ENCODE measurements at regions not wholly inside any gene's neighbourhood (a gene's known extent, or its start where the extent isn't known, plus 50 kb on each side); places are given as distances from the start of the nearest gene placed in this dataset.

DNA sequence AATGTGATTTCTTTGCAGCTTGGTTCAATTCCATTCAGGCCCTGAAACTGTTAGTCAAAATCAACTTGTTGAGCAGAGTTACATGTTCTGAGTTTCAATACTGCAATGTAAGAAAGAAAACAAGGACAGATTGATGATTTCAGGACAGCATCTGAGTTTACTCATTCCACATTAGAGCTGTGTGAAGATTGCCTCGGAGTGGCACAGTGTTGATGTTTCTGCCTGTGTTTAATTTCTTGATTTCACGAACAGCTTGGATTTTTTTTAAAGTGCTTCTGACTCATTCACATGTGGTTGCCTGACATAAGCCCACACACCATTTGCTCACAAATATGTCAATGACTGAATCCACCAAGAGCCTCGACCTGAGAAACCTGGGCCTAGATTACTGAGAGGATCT lies 101.2 kb upstream of the PARD3 start:
- H3K36me3 ChIP-seq, result no peaks in the 10 kb centered on the region
- H3K4me3 ChIP-seq, result no peak overlapping the region
- DNase-seq, result no peak
- H3K9me3 ChIP-seq, result no peaks in the 10 kb centered on the region
- TF ChIP-seq POLR2A (IDR thresholded peaks at IDR 0.05), result no peak
- TF ChIP-seq, protein P1, sequence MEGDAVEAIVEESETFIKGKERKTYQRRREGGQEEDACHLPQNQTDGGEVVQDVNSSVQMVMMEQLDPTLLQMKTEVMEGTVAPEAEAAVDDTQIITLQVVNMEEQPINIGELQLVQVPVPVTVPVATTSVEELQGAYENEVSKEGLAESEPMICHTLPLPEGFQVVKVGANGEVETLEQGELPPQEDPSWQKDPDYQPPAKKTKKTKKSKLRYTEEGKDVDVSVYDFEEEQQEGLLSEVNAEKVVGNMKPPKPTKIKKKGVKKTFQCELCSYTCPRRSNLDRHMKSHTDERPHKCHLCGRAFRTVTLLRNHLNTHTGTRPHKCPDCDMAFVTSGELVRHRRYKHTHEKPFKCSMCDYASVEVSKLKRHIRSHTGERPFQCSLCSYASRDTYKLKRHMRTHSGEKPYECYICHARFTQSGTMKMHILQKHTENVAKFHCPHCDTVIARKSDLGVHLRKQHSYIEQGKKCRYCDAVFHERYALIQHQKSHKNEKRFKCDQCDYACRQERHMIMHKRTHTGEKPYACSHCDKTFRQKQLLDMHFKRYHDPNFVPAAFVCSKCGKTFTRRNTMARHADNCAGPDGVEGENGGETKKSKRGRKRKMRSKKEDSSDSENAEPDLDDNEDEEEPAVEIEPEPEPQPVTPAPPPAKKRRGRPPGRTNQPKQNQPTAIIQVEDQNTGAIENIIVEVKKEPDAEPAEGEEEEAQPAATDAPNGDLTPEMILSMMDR (IDR thresholded peaks at IDR 0.05 in 8 of 11, conservative IDR thresholded peaks at IDR 0.05 in 3 of 11), result no peak
- TF ChIP-seq POLR2AphosphoS5 (IDR thresholded peaks at IDR 0.05), result no peak
- intact Hi-C loops (cut with DNase I; ENCODE audit: low total_unique reads), result no loop called here
- peaks cover 0 to 10% (median 0%) of the 10 kb centered on the region in 7 donors for H3K27me3 ChIP-seq (replicated peaks in 1 of 7)
- no peak overlapping the region for H3K27ac ChIP-seq
- WGBS, 5 donors, result 66 to 84% (median 79%) methylated on average over 3 of the region's 3 CpGs
- no peaks in the 10 kb centered on the region for H3K4me1 ChIP-seq

DNA sequence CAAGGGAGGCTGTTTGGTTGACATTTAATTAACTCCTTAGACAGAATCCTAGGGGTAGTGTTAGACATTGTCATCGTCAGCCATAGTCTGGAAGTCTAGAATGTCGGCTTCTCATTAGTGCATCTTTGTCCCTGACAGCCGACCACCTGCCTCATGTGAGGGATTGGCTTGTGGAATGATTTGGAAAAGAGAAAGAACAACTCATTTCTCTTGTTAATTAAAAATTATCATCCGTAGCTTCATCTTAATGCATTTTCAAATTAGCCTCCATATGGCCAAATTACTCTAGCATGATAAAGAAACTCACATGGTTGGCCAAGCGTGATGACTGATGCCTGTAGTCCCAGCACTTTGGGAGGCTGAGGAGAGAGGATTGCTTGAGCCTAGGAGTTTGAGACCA lies 97.7 kb upstream of the PARD3 start:
- Histone ChIP-seq H3K27me3 (replicated peaks in 1 of 7) (peaks cover 0 to 2% (median 0%) of the 10 kb centered on the region in 7 donors), H3K4me1 (no peaks in the 10 kb centered on the region), H3K27ac (no peak overlapping the region), H3K9me3 (no peaks in the 10 kb centered on the region), H3K4me3 (no peak overlapping the region), H3K36me3 (no peaks in the 10 kb centered on the region)
- intact Hi-C loops (cut with DNase I; ENCODE audit: low total_unique reads), result no loop called here
- no peak for TF ChIP-seq POLR2A (IDR thresholded peaks at IDR 0.05)
- TF ChIP-seq POLR2AphosphoS5 (IDR thresholded peaks at IDR 0.05), result no peak
- TF ChIP-seq, protein P1 (IDR thresholded peaks at IDR 0.05 in 8 of 11, conservative IDR thresholded peaks at IDR 0.05 in 3 of 11), result no peak
- WGBS, 5 donors, result 89 to 91% (median 91%) methylated on average over 5 of the region's 5 CpGs
- peak; percentile 1 for DNase-seq

GRCh38 chr10:34911661-34912205 lies 96.6 kb upstream of the PARD3 start:
- intact Hi-C loops (cut with DNase I; ENCODE audit: low total_unique reads), result no loop called here
- Histone ChIP-seq H3K9me3 (no peaks in the 10 kb centered on the region), H3K27me3 (replicated peaks in 1 of 7) (no peaks in the 10 kb centered on the region), H3K4me3 (no peak overlapping the region), H3K27ac (no peak overlapping the region), H3K36me3 (no peaks in the 10 kb centered on the region), H3K4me1 (no peaks in the 10 kb centered on the region)
- 81 to 89% (median 83%) methylated on average over 6 of the region's 6 CpGs for WGBS, 5 donors
- DNase-seq, result peak; percentile 44
- no peak for TF ChIP-seq POLR2A (IDR thresholded peaks at IDR 0.05)
- TF ChIP-seq, protein P1 (IDR thresholded peaks at IDR 0.05 in 8 of 11, conservative IDR thresholded peaks at IDR 0.05 in 3 of 11), result no peak
- TF ChIP-seq POLR2AphosphoS5 (IDR thresholded peaks at IDR 0.05), result no peak

DNA sequence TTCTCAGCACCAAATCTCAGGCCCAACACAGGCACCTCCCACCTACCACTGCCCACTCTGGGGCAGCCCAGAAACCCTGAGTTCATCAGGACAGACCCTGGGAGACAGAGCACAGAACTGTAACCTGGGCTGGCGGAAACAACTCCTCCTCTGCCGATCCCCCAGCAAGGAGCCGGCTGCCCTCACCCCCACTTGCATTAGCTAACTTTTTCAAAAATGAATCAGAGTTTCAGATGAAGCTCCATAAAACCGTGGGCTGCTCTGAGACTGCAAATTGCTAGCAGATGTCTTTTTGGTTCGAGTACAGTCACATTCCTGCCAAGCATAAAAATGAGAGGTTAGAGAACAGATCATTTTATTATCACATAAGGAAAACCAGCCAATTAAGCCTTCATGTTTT lies 93.4 kb upstream of the PARD3 start:
- 72 to 85% (median 76%) methylated on average over 5 of the region's 5 CpGs for WGBS, 5 donors
- no peak for DNase-seq

More for the DNA sequence above, 93.4 kb upstream of the PARD3 start:
- H3K27ac ChIP-seq, result no peak overlapping the region
- no peaks in the 10 kb centered on the region for H3K9me3 ChIP-seq
- H3K36me3 ChIP-seq, result no peaks in the 10 kb centered on the region
- H3K4me3 ChIP-seq, result no peak overlapping the region
- H3K4me1 ChIP-seq, result no peaks in the 10 kb centered on the region
- TF ChIP-seq POLR2AphosphoS5 (IDR thresholded peaks at IDR 0.05), result no peak
- TF ChIP-seq POLR2A (IDR thresholded peaks at IDR 0.05), result no peak
- TF ChIP-seq, protein P1 (IDR thresholded peaks at IDR 0.05 in 8 of 11, conservative IDR thresholded peaks at IDR 0.05 in 3 of 11), result no peak
- intact Hi-C loops (cut with DNase I; ENCODE audit: low total_unique reads), result no loop called here
- no peaks in the 10 kb centered on the region for H3K27me3 ChIP-seq (replicated peaks in 1 of 7)

Measured in spleen (tissue), 11 donors.